NCI-H1417 (cell line): ENCODE measurements at regions not wholly inside any gene's neighbourhood (a gene's known extent, or its start where the extent isn't known, plus 50 kb on each side); places are given as distances from the start of the nearest gene placed in this dataset.
A peak's percentile ranks its signal among the peaks of the same experiment; 100 is the strongest.
"Not testable (repeated sequence)": the region's sequence is repeated elsewhere in the genome, so short reads cannot be mapped to it uniquely, and the experiment has no call there.

ENCODE experiments used
- DNase-seq, 3 experiments: peaks; one replicate each; lab custom pipeline; 2025; lab: John Stamatoyannopoulos, UW

DNA sequence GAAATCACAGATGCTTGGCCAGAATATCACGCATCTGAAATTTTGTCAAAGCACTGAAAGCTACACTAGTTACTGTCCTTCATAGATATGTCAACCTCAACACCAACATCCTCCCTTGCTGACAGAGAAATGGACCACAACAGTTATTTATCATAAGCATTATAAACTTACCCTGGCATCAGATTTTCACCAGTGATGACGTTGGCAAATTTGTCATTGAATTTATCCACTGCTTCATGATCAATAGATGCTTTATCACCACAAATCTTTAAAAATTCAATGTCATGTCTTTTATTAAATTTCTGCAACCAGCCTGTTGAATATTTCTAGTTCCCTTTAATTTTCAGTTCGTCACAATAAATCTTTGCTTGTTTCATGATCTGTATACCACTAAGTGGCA, 205.7 kb downstream of the GJA1 start:
- DNase-seq, result no peak

DNA sequence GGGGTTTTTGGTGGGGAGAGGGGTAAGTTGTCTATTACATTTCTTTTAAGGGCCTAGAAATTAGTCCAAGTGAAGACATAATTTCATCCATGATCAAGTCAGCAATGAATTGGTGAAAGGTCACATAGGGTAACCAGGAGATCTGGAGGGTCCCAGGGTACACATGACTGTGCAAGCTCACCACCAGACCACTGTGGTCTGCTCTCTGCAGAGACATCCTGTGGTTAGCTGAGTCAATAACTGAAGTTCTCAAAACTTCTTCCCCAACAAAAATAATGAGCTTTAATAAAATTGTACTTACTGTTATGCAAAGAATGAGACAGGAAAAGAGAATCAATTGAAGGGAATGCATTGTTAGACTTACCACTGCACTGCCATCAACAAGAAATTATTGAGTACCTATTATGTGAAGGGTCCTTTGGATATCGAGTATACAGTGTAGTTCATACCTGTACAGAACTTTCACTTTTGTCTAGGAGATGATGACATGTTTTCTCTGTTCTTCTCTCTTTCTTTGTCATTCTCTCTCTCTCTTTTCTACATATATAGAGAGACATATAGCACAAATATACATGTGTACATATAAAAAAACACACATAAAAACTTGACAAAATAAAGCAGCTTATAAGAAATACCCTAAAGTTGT, 209.8 kb downstream of the GJA1 start:
- no peak for DNase-seq

DNA sequence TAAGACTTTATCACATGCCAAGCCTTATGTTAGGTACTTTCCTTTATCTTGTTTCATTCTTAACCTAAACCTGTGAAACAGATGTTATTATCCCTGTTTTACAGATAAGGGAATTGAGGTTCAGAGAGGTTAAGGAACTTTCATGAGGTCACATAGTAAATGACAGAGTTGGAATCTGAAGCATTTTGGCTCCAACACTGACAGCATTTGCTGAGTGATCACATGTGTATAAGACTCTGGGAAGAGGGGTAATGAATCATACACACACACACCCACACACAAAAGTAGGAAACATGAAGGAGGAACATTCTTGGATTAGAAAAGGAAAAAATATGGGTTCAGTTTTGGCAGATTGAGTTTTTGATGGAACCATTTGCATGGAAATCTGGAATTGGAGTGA, 212.5 kb downstream of the GJA1 start:
- DNase-seq, result no peak

DNA sequence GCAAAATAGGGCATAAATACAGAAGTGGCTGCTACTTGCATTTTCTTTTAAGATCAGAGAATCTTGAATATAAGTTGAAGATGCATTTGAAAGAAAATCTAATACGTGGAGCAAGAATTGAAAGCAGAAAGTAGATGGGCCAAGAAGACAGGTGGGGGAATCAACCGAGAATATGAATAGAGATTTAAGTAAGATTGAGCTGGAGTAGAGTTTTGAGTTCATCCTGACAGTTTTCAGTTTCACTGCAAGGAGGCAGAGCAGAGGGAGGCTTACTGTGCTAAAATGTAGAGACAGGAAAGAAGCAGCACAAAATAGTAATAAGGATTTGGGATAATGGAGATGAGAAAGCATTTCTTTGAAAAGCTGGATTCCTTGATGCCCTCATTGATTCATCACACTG, 214.5 kb downstream of the GJA1 start:
- no peak for DNase-seq

DNA sequence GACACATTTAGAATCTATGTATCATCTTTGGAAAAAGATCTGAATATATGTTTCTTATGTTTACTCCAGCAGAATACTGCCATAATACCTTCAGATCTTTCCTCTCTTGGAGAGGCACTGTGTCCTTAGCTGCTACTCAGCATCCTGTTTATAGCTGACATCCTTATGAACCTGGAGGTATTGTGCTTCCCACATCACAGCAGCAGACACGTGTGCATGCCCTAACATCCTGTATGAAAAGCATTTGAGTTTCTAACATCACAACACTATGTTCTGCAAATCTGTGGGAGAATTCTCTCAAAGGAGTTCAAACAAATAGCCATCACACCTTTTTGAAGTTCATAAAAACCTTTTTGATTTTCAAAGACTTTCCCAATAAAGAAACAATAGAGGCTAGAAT, 216.0 kb downstream of the GJA1 start:
- DNase-seq, result no peak

DNA sequence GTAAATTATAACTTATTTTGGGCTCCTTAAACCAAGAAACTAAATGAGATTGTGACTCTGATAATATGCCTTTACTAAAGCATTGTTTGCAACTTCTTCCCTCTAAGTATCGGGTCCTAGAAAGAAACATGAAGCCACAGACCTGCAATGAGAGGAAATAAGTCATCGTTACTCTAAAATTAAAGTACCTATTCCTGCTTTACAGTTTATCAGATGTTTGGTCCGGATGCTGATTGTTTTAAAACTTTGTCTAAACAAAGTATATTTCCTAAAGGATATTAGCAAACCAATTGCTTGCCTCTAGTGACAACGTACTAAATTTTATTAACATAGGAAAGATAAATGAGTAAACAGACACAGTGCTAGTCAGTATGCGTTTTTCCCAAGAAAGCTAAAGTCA, 216.8 kb downstream of the GJA1 start:
- no peak for DNase-seq

DNA sequence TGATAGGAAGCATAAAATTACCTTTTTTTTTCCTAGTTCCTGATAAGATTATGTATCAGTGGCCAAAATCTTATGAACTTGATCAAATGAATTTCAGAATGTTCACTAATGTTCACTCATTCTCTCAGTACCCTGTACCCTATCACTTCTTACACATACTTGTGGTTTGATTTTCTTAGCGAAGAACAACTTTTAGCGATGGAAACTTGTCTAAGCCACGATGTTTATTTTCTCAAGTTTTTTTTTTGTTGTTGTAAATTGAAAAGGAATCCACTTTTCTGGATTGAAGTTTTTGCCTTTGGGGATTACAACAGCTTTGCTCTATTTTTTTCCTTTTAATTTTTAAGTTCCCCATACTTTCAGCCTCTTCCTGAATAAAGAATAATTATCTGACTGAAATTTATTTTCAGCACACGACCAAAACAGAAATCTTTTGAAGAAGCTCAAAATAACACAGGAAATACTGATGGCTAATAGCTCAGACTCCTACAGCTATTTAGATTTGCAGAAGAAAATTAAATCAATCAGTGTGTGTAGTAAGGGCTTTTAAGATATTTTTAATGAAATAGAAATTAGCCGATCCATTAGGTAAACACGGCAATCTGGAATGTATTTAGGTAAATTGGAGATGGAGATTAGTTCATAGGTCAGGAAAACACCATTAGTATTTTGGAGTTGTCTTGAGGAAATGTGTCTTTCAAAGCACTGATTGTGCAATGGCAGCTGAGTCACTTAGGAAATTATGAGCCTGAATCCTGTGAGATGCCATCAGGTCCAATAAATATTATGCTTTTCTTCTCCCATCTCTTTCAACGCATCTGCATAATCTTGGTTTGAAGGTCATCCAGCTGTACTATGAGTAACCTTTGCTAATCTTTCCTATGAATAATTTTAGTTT, 217.5 kb downstream of the GJA1 start:
- no peak for DNase-seq

DNA sequence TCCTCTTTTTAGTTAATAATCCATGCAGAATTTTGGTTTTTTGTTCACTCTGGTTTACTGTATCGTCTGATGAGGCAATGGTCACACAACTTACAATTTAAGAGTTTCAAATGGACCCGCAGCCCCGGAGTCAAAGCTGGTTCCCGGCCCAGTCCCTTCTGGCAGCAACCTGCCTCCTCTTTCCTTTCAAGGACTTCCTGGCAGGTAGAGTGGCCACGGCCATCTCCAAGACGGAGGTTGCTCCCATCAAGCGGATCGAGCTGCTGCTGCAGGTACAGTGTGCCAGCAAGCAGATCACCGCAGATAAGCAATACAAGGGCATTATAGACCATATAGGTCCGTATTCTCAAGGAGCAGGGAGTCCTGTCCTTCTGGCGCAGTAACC, 218.2 kb downstream of the GJA1 start:
- no peak for DNase-seq

DNA sequence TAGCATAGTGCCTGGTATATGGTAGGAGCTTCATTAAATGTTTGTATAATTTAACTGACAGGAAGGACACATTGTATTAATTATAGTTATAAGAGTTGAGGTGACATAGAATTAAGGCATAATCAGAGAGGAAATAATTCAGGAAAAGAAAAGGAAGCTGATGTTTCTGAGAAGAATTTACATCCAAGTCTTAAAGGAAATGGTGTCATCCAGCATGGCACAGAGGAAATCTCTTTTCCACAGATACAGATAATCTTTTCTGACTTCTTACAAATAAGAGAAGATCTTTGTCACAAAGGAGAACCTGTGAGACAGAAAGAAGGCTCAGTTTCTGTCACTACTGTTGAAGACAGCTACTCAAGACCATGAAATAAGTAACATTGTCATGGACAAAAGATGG, 222.5 kb downstream of the GJA1 start:
- DNase-seq, result no peak

DNA sequence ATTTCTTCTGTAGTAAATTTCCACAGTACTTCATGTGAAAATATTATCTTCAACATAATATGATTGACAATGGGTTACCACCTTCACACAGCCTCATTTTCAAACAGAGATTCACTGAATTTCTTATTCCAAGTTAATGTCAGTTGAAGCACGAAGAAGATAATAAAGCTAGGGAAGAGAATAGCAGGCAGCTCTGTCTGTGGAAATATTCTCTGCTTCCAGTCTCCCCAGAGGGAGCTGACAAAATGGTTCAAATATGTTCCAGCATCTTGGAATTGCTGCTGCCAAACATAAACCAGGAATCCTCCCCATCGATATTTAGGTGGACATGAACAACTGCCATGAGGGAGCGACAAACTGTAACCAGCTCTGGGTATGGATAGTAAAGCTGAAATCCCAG, 224.8 kb downstream of the GJA1 start:
- no peak for DNase-seq

DNA sequence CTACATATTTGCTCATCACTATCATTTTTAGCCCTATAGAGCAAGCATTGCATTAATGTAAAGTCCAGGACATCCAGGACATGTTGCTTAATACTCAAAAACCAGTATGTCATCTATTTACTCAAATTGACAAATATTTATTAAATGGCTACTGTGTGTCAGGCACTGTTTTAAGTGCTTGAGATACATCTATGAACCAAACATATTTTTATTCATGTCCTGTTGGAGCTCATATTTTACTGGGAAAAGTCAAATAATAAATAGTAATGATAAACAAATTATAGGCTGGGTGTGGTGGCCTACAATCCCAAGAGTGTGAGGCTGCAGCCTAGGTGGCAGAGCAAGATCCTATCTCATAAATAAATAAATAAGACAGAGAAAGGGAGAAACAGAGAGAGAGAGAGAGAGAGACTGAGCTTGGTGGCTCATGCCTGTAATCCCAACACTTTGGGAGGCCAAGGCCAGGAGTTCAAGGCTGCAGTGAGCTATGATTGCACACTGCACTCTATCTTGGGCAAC, 227.9 kb downstream of the GJA1 start:
- no peak for DNase-seq

DNA sequence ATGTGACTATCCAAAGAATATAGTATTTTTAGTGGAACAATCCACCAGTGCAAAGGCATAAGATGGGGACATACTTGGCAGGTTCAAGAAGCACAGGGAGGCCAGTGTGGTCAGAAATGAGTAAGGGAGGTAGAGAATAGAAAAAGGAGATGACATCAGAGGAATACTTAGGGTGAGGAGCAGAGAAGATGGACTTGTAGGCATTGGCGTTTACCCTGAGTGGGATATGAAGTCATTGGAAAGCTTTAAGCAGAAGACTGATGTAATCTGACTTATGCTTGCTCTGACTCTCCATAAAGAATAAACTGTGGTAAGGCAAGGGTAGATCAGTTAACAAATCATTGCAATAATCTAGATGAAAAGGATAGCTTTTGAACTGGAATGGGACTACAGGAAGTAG, 228.7 kb downstream of the GJA1 start:
- DNase-seq, result no peak

DNA sequence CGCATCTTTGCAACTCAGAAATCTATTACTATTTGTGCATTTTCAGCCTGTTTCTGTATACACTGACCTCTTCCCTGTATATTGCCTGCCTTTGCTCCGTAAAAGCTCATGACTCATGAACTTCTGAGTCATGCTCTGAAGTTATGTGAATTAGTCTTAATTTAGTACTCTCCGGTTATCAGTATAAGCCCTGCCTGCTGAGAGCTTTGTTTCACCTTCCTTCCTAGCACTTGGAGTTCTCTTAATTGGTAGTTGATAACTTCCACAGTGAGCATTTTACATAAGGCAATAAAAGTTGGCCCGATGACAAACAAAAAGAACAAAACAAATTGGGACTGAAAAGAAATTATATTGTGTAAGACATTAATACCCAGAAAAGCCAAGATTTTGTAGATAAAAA, 231.4 kb downstream of the GJA1 start:
- no peak for DNase-seq

DNA sequence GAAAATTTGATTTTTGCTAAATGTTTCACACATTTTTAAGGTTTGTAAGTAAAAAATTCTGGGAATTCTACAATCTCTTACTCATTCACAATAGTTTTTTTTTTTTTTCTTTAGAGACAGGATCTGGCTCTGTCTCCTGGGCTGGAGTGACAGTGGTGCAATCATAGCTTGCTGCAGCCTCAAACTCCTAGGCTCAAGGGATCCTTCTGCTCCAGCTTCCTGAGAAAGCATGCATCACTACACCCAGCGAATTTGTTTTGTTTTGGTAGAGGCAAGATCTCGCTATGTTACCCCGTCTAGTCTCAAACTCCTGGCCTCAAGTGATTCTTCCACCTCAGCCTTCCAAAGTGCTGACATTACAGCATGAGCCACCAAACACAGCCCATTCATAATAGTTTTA, 232.8 kb downstream of the GJA1 start:
- DNase-seq, result no peak

DNA sequence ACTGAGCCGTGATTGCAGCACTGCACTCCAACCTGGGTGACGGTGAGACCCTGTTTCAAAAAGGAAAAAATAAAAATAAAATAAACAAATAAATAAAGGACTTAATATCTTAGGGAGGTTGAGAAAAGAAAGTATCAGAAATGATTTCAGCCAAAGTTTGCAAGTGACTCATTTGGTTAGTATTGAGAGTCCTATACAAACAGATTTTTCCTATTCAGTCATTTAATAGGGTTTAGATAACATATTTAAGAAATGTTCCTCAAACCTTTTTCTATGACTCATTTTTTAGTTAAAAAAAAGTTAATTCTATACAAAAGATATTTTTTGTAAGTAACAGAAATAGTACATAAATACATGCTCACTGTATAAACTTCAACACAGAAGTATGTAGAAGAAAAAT, 235.1 kb downstream of the GJA1 start:
- DNase-seq, result no peak

DNA sequence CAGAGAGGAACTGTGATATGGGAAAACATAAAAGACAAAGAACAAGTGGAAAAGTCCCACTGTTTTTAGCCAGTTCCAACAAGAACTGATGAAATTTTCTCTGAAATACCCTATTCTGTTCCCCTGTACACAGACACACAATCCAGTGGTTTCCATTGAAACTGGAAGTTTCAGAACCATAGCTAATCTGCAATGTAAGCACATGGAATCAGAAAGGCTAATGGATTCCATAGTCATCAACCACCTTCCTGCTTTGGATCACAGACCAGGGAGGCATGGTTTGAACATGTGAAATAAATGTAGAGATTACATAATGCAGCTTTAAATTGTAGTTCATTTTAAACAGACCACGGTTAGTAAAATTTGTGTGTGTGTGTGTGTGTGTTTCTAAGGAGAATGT, 242.1 kb downstream of the GJA1 start:
- no peak for DNase-seq

DNA sequence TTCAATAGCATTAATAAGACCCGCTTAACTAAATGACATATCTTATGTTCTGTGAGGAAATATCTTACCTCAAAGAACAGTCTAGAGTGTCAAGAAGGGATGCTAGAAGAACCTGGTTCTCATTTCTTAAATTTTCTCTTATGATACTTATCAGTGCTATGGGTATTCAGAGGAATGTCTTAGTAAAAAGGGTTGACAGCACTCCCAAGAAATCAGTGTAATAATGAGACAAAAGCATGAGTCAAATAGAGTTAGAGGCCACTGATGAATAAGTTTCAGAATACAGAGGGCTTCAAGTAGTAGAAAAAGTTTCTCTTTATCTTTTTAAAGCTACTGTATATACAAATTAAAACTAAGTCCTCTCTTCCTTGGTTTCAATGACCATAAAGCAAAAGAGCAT, 242.8 kb downstream of the GJA1 start:
- DNase-seq, result no peak

DNA sequence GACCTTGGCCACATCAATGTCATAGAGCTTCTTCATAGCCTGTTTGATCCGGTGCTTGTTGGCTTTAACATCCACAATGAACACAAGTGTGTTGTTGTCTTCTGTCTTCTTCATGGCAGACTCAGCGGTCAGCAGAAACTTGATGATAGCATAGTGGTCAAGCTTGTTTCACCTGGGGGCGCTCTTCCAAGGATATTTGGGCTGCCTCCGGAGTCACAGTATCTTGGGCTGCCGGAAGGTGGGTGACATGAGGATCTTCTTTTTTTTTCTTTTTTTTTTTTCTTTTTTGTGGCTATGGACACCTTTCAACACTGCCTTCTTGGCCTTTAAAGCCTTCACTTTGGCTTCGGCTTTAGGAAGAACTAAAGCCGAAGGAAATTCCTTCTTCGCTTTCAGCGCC, 244.6 kb downstream of the GJA1 start:
- no peak for DNase-seq

DNA sequence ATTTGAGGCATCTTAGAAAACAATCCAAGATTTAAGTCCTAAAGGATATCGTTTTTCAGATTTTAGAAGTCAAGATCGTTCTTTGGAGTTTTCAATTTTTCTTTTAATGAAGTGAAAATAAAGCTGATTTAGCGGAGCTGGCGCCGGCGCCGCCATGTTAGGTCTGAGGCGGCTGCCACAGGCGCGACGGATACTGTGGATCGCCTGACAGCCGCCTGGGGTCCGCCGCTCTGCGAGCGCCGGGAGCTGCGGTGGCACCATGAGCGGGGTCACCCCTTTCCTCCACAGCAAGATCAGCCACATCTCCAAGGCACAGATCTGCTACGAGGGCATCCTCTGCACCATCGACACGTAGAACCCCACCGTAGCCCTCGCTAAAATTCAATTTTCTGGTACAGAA, 247.2 kb downstream of the GJA1 start:
- DNase-seq, result no peak

DNA sequence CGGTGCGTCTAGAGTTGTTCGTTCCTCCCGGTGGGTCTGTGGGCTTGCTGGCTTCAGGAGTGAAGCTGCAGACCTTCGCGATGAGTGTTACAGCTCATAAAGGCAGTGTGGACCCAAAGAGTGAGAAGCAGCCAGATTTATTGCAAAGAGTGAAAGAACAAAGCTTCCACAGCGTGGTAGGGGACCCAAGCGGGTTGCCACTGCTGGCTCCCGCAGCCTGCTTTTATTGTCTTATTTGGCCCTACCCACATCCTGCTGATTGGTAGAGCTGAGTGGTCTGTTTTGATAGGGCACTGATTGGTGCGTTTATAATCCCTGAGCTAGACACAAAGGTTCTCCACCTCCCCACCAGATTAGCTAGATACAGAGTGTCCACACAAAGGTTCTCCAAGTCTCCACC, 250.4 kb downstream of the GJA1 start:
- DNase-seq, result not testable (repeated sequence)

DNA sequence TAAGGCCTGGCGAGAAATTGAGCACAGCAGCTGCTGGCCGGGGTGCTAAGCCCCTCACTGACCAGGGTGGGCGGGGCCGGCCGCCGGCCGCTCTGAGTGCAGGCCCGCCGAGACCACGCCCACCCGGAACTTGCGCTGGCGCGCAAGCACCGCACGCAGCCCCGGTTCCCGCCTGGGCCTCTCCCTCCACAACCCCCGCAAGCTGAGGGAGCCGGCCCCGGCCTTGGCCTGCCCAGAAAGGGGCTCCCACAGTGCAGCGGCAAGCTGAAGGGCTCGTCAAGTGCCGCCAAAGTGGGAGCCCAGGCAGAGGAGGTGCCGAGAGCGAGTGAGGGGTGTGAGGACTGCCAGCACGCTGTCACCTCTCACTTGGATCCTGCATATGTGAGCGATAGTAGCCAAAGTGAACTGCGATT, 251.2 kb downstream of the GJA1 start:
- DNase-seq, result no peak

DNA sequence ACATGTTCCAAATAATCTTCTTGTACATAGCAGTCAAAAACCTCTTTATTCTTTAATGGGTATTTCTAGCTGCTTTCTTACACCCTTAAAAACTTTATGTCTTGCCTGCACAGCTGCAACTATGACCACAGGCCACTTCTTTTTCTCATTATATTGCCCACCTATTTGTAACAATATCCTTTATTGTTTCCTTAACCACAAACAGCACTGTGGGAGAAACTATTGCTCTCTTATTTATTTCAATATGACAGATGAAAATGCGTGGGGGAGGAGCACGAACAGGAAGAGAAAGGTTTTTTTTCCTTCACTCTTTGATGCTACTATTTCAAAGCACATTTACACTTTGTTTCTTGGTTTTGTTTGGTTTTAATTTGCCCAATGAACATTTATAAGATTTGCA, 253.5 kb downstream of the GJA1 start:
- DNase-seq, result peak in 1 of 3 experiments; percentile 17

DNA sequence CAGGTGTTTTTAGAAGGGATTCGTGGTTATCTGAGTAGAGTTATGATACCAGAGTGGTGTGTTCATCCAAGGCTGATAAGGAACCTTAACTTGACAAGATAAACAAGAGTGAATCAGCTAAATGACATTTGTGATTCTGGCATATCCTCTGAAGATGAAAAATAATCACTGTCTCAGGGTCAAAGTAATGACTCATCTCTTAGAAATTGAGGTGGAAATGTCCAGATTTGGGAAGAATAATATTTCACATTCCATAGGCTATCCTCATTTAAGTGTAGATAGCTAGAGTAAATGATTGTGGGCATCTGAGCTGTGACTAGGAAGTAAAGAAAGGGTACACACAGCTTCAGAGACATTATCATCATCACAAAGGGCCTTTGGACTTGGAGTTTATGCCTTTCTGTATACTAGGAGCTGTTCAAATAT, 255.7 kb downstream of the GJA1 start:
- no peak for DNase-seq

DNA sequence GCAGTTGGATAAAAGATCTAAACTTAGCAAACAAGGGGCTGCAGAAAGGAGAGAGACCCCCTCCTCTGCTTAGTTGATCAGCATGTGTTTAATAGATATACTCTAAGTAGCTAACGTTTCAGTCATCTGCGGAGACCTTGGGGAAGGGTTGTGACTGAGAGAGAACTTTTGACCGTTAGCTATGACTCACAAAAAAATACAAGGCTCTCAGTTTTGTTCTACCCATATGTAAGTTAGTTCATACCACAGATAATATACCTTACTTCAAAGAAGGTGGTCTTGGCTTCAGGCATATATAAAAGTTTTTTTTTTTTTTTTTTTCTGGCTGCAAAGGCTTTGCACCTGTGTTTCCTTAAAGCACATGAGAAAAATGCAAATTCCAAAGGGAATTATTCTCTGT, 258.9 kb downstream of the GJA1 start:
- DNase-seq, result no peak
